ENCODE measurements at regions not wholly inside any gene's neighbourhood (a gene's known extent, or its start where the extent isn't known, plus 50 kb on each side); places are given as distances from the start of the nearest gene placed in this dataset.
"Not testable (repeated sequence)": the region's sequence is repeated elsewhere in the genome, so short reads cannot be mapped to it uniquely, and the experiment has no call there.

DNA sequence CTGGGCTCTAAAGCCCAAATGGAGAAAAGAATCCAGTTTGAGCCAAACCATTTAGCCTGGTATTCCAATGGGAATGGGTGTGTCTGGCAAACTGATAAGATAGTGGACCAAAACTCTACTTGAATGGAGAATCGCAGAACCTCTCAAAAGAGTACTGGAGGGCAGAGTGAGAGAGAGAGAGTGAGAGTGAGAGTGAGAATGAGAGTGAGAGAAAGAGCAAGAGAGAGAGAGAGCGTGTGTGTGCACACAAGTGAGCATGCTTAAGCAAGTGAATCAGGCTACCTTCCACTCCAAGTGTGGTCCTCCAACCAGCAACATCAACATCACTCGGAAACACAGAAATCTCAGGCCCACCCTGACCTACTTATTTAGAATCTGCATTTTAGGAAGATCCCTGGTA is 58.8 kb downstream of the UQCRFS1 start:
- no peak for DNase-seq (ENCODE audit: low spot score)

DNA sequence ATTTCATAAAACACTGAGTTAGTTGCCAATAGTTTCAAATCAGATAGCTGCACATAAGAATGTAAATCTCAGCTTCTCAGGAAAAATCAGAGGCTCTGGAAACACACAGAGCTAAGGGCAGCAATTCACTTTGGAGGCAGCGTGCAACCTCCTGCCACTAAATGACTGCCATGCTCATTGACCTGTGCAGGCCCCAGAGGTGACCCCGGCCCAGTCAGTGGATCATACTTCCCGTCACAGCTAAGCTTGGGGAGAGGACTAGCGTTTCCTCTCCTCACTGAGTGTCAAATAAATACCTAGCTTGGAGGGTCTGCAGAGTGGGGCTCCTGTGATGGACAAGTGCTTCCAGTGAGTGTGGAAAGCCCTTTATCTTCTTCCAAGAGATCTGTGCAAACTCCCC is 67.2 kb downstream of the UQCRFS1 start:
- DNase-seq (ENCODE audit: low spot score), result no peak

GRCh38 chr19:29143183-29143582 is 69.8 kb downstream of the UQCRFS1 start:
- DNase-seq (ENCODE audit: low spot score), result no peak

- no peak for DNase-seq (ENCODE audit: low spot score)
Measured at GRCh38 chr19:29139227-29139626, 73.7 kb downstream of the UQCRFS1 start.

- DNase-seq (ENCODE audit: low spot score), result not testable (repeated sequence)
Measured at GRCh38 chr19:29138206-29138605, 74.7 kb downstream of the UQCRFS1 start.

DNA sequence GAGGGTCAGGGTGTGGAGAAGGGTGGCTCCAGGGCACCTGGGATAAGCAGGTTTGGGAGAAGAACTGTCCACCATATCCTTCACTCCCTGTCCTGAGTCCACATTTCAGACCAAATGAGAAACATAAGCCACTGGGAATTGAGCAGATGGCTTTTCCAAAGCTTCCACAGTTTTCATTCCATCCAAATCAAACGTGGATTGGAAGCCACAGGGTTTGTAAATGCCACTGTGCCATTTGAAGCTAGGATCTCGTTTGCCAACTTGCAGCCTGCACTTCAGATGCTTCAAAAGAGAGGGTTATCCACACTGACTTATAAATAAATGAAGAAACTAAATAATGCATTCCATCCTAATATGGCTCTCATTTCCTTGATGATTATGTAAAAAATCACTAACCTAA is 81.5 kb downstream of the UQCRFS1 start:
- no peak for DNase-seq (ENCODE audit: low spot score)

DNA sequence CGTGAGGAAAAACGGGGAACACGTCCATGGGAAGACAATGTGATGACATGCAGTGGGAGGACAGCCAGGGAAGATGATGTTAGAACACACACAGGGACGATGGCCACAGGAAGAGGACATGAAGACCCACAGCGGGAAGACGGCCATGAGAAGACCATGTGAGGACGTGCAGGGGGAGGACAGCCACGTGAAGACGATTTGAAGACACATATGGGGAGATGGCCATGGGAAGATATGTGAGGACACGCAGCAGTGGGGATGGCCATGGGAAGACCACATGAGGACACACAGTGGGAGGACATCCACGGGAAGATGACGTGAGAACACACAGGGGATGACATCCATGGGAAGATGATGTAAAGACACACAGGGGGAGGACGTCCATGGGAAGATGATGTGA is 83.8 kb downstream of the UQCRFS1 start:
- no peak for DNase-seq (ENCODE audit: low spot score)

DNA sequence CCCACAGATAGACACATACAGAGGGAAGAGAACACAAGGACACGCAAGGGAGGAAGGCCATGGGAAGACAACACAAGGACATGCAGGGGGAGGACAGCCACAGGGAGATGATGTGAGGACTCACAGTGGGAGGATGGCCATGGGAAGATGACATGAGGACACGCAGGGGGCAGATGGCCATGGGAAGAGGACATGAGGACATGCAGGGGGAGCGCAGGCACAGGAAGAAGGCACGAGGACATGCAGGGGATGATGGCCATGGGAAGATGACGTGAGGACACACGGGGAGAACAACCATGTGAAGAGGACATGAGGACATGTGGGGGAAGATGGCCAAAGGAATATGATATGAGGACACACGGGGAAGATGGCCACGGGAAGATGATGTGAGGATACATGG is 84.7 kb downstream of the UQCRFS1 start:
- DNase-seq (ENCODE audit: low spot score), result no peak

GRCh38 chr19:29122185-29122584 is 90.8 kb downstream of the UQCRFS1 start:
- DNase-seq (ENCODE audit: low spot score), result no peak

DNA sequence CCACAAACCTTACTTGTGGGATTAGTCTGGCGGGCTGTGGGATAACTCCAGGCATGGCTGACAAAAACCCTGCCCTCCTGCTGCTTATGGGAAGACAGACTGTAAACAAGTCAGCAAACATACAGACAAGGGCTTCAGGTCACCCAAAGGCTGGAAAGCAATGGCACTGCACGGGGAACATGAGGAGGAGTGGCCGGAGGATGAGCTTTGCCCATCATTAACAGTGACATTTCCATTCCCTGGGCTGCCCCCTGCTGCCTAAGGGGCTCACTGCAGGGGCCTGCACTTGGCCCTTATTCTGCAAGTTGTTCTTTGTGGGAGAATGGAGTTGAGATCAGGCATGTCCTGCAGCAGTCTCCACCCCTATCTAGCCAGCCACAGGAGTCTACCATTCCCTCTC is 91.3 kb downstream of the UQCRFS1 start:
- no peak for DNase-seq (ENCODE audit: low spot score)

DNA sequence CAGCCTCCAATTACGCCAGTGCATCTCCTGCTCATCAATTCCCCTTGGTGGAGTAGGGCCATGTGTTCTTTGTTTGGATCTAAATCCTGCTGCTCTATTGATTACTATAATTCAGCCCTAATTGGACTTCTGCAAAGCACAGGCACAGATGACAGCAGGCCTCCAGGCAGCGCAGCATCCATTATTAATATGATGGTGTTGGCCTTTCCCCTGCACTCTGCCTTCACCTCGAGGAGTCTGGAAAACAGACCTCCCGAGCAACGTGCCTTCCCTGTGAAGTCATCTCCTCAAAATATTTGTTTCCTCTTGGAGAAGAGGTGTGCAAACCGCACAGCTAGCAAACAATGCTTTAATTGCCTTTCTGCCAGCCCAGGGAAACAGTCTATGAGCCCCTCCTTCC is 92.5 kb downstream of the UQCRFS1 start:
- DNase-seq (ENCODE audit: low spot score), result no peak

DNA sequence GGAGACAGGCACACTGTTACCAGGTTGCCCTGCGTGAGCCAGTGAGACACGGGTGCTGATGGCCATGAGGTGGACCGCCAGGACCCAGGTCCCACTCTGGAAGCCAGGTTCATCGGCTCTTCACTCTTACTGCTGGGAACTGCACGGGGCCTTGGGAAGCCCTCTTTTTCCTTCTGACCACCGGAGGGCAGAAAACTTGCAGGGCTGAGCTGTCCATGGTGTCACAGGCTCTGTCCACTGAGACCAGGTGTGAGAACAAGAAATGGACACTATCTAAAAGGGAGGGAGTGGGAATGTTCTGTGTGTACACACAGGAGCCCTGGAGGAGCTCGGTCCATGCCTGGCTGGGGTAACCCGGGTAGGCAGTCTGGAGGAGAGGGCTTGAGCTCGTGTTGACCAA is 93.4 kb downstream of the UQCRFS1 start:
- no peak for DNase-seq (ENCODE audit: low spot score)

- no peak for DNase-seq (ENCODE audit: low spot score)
Measured at GRCh38 chr19:29118389-29118788, 94.6 kb downstream of the UQCRFS1 start.

GRCh38 chr19:29117926-29118325 is 95.0 kb downstream of the UQCRFS1 start:
- no peak for DNase-seq (ENCODE audit: low spot score)

DNA sequence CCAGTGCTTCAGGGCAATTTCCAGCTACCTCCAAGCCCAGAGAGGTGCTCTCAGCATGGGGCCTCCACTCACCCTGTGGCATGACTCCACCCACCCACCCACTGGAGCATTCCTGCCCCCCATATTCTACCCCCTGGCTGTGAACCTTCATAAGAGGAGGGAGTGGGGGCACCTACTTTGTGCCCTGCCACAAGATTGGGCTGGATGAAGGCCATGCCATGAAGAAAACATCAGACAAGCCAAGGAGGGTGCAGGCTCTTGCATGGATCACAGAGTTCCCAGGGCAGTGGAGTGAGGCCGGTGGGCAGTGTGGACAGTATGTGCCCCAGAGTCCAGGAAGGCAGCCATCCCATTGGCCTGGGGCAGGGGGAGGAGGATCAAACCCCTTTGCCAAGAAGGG is 97.8 kb downstream of the UQCRFS1 start:
- no peak for DNase-seq (ENCODE audit: low spot score)

DNA sequence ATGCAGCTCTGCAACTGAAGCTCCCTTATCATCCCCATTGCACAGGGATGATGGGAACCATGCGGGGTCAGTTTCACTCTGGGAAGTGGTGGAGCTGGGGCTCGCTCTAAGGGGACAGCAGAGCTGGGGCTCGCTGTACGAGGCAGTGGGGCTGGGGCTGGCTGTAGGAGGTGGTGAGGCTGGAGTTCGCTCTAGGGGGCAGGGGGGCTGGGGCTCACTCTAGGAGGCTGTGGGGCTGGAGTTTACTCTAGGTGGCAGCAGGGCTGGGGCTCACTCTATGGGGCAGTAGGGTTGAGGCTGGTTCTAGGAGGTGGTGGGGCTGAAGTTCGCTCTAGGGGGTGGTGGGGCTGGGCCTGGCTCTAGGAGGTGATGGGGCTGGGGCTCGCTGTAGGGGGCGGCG is 99.1 kb downstream of the UQCRFS1 start:
- no peak for DNase-seq (ENCODE audit: low spot score)

DNA sequence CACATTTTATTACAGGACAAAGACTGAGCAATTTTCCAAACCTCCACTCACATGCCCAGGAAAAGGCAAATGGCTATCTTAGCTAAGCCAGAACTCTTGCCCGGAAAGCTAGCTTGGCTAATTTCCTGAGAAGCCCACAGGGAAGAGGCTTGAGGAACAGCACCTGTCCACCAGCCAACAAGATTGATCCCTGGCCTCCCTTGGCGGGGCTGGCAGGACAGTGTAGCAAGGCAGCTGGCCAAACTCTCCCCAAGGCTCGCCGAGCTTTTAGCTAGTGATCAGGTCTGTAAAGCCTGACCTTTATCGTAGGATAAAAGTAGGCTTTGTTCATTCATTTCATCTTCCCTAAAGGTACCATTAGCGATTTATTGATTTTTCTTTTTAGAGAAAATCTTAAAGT is 101.4 kb downstream of the UQCRFS1 start:
- DNase-seq (ENCODE audit: low spot score), result no peak

GRCh38 chr19:29107831-29108230 is 105.1 kb downstream of the UQCRFS1 start:
- DNase-seq (ENCODE audit: low spot score), result no peak

GRCh38 chr19:29106346-29106885 is 106.5 kb downstream of the UQCRFS1 start:
- no peak for DNase-seq (ENCODE audit: low spot score)

DNA sequence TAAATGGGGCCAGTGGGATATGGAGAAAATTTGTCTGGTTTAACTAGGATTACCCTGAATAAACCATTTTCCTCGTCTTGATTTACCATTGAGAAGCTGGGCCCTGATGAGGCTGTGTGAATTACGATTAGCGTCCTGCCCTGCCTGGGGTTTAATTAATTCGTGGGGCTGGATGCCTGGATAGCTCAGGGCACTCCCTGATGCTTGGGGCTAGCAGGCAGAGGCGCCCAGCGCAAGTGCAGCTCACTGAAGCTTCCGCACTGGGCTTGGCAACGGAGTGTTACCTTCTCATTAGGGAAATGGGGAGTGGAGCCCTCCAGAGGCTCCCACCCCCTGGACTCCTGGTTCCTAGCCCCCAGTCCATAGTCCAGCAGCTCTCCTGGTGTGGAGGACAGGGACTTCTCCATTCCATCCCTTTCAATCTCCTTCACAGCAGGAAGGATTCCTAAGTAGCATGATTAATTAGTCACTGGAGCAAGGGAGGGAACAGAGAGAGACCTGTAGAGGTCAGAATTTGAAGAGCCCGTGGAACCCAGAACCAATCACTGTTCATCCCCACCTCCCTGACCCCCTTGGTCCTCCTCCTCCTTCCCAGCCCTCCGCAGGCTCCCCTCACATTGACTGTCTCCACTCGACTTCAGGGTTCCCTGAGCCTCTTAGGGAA is 107.2 kb downstream of the UQCRFS1 start:
- no peak for DNase-seq (ENCODE audit: low spot score)

DNA sequence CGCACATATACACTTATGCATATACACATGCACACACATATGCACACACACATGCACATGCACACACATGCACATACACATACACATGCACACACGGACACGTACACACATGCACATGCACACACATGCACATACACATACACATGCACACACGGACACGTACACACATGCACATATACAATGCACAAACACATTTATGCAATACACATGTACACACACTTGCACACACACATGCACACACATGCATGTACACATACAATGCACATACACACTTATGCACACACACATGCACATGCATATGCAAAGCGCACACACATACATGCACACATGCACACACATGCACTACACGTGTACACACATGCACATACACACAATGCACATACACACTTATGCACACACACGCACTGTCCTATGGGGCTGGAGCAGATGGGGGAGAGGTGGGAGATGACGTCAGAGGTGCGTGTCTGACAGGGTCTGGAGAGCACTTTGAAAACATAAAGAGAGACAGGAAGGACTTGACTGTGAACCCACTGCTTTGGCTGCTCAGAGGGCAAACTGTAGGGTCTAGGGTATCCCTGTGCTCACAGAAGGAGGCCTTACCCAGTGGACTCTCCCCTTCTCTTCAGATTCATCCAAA is 108.2 kb downstream of the UQCRFS1 start:
- no peak for DNase-seq (ENCODE audit: low spot score)

DNA sequence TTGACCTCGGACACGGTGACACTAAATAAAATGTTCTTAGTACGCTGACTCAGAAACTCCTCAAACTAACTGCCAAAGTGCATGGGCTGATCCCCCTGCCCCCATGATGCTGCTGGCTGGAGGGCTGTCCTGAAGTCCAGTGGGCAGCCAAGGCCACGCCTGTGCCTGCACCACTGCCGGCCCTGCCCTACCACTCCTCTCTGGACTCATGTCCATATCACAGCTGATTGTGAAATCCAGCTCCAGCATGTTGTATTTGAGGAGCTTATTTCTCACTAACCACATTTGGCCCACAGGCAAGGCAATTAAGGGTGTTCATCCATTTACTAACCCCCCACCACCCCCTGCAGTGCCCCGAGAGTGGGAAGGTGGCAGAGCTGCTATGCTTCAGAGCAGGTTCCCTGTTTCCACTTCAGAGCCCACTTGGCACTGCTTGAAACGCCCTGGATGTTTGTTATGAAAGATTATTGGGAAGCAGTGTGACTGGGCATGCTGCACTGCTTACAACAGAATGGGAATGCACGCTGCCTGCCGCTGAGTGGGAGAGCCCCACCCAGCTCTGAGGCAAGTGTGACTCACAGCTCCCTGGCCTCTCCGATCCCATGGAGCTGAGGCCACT is 114.0 kb downstream of the UQCRFS1 start:
- DNase-seq (ENCODE audit: low spot score), result no peak

DNA sequence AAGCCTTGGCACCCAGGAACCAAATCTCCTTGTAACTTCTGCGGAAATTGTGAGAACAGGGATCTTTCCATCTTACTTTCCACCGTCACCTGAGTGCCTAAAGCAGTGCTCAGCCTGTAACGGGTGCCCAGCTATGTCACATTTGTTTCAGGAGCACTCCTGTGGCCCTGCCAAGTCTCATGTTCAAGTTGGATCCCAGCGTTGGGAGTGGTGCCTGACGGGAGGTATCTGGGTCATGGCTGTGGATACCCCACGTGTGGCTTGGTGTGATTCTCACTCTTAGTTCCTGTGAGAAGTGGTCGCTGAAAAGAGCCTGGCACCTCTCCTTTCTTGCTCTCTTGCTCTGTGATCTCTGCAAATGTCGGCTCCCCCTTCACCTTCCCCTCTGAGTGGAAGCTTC is 114.9 kb downstream of the UQCRFS1 start:
- DNase-seq (ENCODE audit: low spot score), result no peak

Data from putamen (tissue), 1 donor.